HL-60 (cell line): ENCODE measurements at regions not wholly inside any gene's neighbourhood (a gene's known extent, or its start where the extent isn't known, plus 50 kb on each side); places are given as distances from the start of the nearest gene placed in this dataset.

Experiments used
- DNase-seq, 2 experiments: peaks; one replicate each; pipeline ENCODE4 v3.0.0-alpha.2; 2010 to 2020; ENCODE audit warnings: low read depth in 1 of 2, low spot score in 1 of 2
- H3K27ac ChIP-seq: fragments of 250-450 bp; sonication (Bioruptor Pico); replicated peaks from 2 replicates; pipeline ENCODE4 v1.5.1; 2020; ENCODE audit warnings: mild to moderate bottlenecking, moderate library complexity
- H3K27me3 ChIP-seq: fragments of 250-450 bp; sonication (Bioruptor Pico); 2 replicates; pipeline ENCODE4 v1.5.1; 2021; ENCODE audit warnings: mild to moderate bottlenecking, moderate library complexity; ENCODE audit not compliant: insufficient read depth, poor library complexity, severe bottlenecking
- H3K4me3 ChIP-seq: replicated peaks from 2 replicates; pipeline ENCODE4 v1.5.1; 2011; ENCODE audit warnings: mild to moderate bottlenecking, control low read depth, low read length; ENCODE audit not compliant: insufficient read depth
- CTCF ChIP-seq: IDR thresholded peaks from one replicate; pipeline ENCODE4 v1.5.1; 2011; ENCODE audit warnings: low read length, control low read depth, inconsistent platforms; ENCODE audit not compliant: insufficient read depth
- GABPA ChIP-seq: IDR thresholded peaks from 2 replicates; pipeline ENCODE4 v1.6.1; 2012; ENCODE audit warnings: low read depth
- POLR2AphosphoS5 ChIP-seq: IDR thresholded peaks from 2 replicates; pipeline ENCODE4 v1.6.1; 2012; ENCODE audit warnings: low read depth
- REST ChIP-seq: IDR thresholded peaks from 2 replicates; pipeline ENCODE4 v1.6.1; 2012; ENCODE audit warnings: low read depth; ENCODE audit not compliant: insufficient replicate concordance
- SPI1 ChIP-seq: IDR thresholded peaks from 2 replicates; pipeline ENCODE4 v1.6.1; 2012; ENCODE audit warnings: low read depth, mild to moderate bottlenecking, borderline replicate concordance

- no peak for TF ChIP-seq SPI1
- TF ChIP-seq REST = no peak
- no peak for TF ChIP-seq CTCF
- TF ChIP-seq POLR2AphosphoS5 = no peak
- TF ChIP-seq GABPA = no peak
- H3K27me3 ChIP-seq = no peaks in the 10 kb centered on the region
- no peak for DNase-seq
- no peak overlapping the region for H3K4me3 ChIP-seq
- no peak overlapping the region for H3K27ac ChIP-seq
Measured at GRCh38 chr9:115295734-115296133, 177.8 kb upstream of the TNC start.

- TF ChIP-seq POLR2AphosphoS5 (no peak), SPI1 (no peak), REST (no peak), CTCF (no peak), GABPA (no peak)
Measured at GRCh38 chr9:115296831-115297565, 179.0 kb upstream of the TNC start.

GRCh38 chr9:115300116-115300515 lies 182.2 kb upstream of the TNC start:
- Histone ChIP-seq H3K27ac (no peak overlapping the region), H3K4me3 (no peak overlapping the region), H3K27me3 (no peaks in the 10 kb centered on the region)
- TF ChIP-seq CTCF (no peak), POLR2AphosphoS5 (no peak), SPI1 (no peak)
- DNase-seq = no peak

More at GRCh38 chr9:115296831-115297565, 179.0 kb upstream of the TNC start:
- Histone ChIP-seq H3K27me3 (no peaks in the 10 kb centered on the region), H3K27ac (no peak overlapping the region), H3K4me3 (no peak overlapping the region)
- no peak for DNase-seq

- TF ChIP-seq GABPA (no peak), POLR2AphosphoS5 (no peak), REST (no peak), SPI1 (no peak), CTCF (no peak)
- H3K27me3 ChIP-seq = no peaks in the 10 kb centered on the region
- no peak for DNase-seq
- H3K4me3 ChIP-seq = no peak overlapping the region
- no peak overlapping the region for H3K27ac ChIP-seq
Measured at GRCh38 chr9:115300874-115301273, 182.9 kb upstream of the TNC start.
